HG03103 (cell line): ENCODE measurements at regions not wholly inside any gene's neighbourhood (a gene's known extent, or its start where the extent isn't known, plus 50 kb on each side); places are given as distances from the start of the nearest gene placed in this dataset.

ENCODE experiments used
- ATAC-seq: cut with Tn5 transposase; IDR thresholded peaks from one replicate; pipeline ENCODE4 v1.9.1; 2021; ENCODE audit warnings: low read depth; ENCODE audit not compliant: unreplicated experiment

DNA sequence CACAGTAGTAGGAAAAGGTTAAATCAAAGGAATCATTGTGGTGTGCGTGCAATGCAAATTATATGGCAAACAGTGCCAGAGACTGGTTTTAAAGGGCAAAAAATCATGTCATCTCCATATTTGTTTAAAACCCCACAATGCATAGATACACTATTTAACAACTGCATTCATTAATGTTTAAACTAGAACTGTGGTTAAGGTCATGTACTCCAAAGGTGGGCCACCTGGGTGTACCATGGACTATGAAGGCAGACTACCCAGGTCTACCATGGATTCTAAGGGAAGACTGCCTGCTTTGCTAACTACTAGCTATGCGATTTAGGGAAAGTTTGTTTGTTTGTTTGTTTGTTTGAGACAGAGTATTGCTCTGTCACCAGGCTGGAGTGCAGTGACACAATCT lies 356.3 kb downstream of the ZEB2 start:
- ATAC-seq = no peak

- ATAC-seq = peak; percentile 78
Observed at GRCh38 chr2:144162652-144163051, 357.3 kb downstream of the ZEB2 start.

GRCh38 chr2:144161061-144161460 lies 358.9 kb downstream of the ZEB2 start:
- ATAC-seq = no peak

- no peak for ATAC-seq
Observed at GRCh38 chr2:144159240-144159639, 360.7 kb downstream of the ZEB2 start.

- no peak for ATAC-seq
Observed at GRCh38 chr2:144158096-144158495, 361.8 kb downstream of the ZEB2 start.

GRCh38 chr2:144156736-144157640 lies 362.9 kb downstream of the ZEB2 start:
- ATAC-seq = no peak

DNA sequence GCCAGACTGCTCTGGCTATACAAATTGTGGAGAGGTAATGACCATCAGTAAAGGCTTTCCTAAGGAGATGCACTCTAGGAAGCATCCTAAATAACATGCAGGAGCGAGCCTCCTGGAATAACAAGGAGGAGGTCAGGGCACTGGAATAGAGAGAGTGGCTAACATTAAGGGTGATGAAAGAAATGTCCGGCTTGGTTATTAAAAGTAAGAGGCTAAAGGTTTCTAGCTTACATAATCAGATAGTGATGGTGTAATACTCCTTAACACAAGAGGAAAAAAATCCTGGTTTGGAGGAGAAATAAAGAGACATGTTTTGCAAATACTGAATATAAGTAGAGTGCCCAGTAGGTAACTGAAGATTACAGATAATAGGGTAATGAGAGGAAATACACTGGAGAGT lies 365.7 kb downstream of the ZEB2 start:
- no peak for ATAC-seq

DNA sequence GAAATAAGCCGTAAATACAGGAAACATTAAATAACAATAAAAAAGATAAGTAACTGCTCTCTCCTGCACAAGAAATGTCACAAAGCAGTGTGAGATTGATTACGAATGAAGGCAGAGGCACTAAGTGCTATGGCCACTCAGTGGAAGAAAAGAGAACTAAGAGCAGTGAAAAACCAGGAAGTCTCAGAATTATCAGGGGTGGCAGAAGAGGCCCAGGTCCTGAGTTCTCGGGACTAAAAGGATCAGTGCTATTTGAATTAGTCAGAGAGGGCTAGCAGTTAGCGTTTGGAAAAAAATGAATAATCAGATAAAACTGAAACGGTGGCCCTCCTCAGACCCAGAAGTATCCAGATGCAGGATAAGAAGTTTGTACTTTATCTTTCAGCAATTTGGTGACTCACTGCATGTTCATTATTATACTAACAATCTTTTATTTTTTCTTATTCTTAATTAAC lies 367.1 kb downstream of the ZEB2 start:
- no peak for ATAC-seq

DNA sequence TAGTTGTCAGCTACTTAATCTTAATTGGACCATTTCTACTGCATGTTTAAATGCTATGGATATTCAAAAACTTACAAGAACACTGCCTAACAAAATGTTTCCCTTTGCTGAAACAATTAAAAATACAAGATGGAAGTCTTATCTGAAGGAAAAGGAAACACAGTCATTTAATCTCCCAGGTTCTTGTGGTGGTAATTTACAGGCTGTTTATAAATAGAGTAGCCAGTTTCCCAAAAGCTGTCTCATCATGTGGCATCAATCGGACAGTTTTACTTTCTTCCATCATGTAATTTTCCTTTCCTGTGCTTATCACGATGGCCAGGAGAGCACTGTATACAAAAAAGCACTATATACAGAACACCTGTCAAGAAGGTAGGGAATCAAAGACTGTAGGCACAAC lies 368.1 kb downstream of the ZEB2 start:
- no peak for ATAC-seq

DNA sequence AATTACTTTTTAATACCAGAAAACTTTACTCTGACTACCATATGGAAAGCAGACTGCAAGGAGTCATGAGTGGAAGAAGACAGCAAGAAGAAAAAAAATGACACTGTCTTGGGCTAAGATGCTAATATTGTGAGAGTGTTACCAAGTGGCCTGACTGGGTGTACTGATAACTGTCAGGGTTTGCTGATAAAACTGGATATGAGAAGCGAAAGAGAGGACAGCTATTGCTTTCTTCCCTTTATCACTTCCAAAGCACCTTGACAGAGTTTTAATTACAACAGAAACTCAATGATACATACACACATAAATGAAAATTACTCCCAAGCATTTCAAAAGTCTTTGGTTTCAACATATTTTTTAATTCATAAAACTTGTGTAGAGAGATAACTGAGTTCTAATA lies 368.5 kb downstream of the ZEB2 start:
- no peak for ATAC-seq

GRCh38 chr2:144147356-144147755 lies 372.6 kb downstream of the ZEB2 start:
- ATAC-seq = no peak

GRCh38 chr2:144146876-144147275 lies 373.0 kb downstream of the ZEB2 start:
- no peak for ATAC-seq

DNA sequence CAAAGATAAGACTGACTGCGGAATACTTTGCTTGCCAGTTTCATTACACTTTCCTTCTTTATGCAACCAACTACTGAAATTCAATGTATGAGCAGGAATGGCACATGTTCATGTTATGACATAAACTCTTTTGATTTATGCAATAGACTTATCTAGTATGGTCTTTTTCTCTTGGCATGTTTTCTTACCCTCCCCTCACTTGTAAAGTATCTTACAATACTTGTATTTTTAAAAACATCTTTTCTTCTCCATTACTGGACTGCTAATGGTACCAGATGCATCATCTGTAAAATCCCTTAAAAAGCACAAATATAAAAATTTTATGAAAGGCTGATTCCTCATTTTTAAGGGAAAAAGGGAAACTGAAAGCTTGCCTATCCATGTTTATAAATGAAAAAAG lies 373.8 kb downstream of the ZEB2 start:
- no peak for ATAC-seq

GRCh38 chr2:144143294-144144151 lies 376.4 kb downstream of the ZEB2 start:
- ATAC-seq = no peak

GRCh38 chr2:144140891-144141290 lies 379.0 kb downstream of the ZEB2 start:
- ATAC-seq = no peak

DNA sequence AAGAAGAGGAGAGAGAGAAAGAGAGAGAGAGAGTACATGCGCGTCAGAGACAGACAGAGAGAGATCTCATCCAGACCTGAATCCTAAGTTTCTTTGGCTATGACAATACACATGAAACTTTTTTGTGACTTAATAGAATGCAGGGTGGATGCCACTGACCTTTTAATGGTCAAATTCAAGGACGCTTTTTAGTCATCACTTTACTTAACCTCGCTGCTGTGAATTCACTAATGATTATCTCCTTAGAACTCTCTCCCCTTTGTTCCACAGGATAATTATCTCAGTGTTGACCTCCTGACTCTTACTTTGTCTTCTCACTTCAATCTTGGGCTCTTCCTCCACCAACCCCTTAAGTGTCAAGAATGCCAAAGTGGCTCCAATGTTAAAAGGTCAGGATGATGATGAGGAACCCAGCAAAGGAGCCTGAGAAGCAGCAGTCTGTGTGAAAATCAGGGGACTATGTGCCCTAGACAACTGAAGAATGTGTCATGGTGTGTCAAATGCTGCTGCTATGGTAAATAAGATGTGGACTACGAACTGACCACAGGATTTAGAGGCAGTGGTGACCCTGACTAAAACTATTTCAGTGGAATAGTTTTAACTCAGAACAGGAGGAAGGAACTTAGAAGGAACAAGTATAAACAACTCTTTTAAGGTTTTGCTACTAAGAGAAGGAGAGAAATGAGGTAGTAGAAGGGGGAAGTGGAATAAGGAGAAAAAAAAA lies 382.1 kb downstream of the ZEB2 start:
- no peak for ATAC-seq

DNA sequence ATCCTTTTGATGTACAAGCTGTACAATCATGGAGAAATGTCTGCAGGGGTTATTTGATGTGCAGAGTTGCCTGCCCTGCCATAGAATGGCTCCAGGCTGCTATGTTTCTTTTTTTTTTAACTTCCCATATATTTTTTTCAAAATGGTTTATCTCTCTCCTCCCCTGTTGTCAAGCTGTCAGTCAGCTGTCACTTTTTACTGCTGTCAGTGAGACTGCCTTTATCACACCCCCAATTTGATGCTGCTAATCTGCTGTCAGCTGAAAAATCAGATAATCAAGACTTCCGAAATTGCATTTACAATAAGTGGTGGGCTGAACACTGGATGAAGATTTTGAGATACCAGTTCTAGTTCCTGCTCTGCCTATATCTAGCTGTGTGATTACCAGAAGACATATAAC lies 382.6 kb downstream of the ZEB2 start:
- ATAC-seq = no peak

DNA sequence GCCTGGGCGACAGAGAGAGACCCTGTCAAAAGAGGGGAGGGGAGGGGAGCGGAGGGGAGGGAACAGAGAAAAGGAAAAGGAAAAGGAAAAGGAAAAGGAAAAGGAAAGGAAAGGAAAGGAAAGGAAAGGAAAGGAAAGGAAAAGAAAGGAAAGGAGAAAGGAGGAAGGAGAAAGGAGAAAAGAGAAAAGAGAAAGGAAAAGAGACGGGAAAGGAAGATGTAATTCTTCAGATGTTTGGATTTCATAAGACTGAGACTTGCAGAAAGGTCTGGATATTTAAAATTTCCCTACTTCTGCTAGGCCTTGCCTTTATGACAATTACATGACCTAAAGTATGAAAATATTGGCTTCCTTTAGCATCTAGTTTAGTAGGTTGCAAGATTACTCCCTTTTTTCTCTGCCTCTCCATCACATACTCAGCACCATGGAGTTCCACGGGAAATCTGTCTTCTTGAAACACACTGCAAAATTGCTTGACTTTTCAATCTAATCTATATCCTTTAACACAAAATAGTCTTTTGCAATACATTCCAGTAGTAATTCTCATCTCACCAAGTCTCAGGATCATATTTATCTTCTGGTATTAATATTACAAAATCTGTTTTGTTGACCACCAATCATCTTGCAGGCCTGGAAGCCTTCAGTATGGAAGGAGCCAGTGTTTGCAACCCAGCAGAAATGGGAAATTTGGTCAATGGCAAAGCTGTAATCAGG lies 383.5 kb downstream of the ZEB2 start:
- ATAC-seq = no peak

DNA sequence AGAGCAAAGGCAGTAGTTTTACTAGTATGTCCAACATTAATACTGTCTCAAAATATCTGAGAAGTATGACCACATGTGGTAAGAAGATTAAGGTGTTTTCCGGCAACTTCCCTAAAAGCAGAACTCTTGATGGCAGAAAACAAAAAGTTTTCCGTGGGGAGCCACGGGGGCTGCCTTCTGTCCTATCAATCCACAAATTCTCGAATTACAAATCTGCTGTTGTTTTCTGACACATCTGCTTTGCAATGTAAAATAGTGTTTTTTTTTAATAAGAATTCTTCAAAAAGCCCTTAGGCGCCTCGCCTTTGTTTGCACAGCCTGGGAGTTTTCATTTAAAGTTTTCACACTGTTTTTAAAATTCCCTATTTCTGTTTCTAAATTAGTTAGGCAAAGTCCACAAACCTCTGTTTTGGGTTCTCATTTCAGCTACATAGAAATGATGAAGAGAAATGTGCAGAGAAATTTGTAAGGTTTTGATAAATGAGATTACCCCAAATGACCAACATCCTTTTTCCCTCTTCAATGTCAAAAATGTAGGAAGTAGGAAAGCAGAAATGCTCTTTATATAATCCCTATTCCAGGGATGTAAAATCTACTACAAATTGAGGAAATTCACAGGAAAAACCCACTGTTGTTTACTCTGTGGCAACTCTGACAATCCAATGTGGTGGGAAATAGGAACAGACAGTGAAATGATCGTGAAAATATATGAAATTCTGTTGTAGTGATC lies 385.8 kb downstream of the ZEB2 start:
- ATAC-seq = no peak

- ATAC-seq = no peak
Observed at GRCh38 chr2:144132357-144132756, 387.6 kb downstream of the ZEB2 start.
